ELF-1 (cell line): ENCODE measurements at regions not wholly inside any gene's neighbourhood (a gene's known extent, or its start where the extent isn't known, plus 50 kb on each side); places are given as distances from the start of the nearest gene placed in this dataset.
A peak's percentile ranks its signal among the peaks of the same experiment; 100 is the strongest.

ENCODE experiments used
- DNase-seq: peaks from one replicate; pipeline ENCODE4 v3.0.0-alpha.2; 2016; ENCODE audit warnings: low read depth, low spot score

GRCh38 chr9:79255651-79256260 lies 316.0 kb upstream of the TLE4 start:
- no peak for DNase-seq

GRCh38 chr9:79256691-79257213 lies 315.0 kb upstream of the TLE4 start:
- peak; percentile 67 for DNase-seq

DNA sequence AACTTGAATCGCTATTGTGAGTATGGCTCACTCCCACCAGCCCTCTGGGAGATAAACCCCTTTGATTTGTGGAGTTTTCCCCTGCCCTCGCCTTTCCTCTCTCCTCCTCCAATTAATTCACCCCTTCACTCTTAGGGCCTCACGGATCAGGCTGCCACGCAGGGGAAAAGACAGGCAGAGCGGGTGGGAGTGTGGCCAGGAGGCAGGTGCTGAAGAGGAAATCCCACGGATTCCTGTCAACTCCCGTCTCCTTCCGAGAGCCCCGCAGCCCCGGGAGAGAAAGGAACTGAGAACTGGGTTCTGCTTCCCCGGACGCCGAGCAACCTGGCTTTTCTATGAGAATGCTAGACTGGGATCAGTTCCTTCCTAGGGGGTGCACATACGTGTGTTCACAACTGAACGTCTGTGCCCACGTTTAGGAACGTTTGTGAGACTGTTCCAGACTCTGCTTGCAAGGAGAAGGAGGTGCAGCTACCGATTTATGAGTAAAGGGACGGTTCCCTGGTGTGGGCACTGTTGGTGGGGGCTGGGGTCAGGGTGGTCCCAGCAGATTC lies 314.5 kb upstream of the TLE4 start:
- peak; percentile 39 for DNase-seq

DNA sequence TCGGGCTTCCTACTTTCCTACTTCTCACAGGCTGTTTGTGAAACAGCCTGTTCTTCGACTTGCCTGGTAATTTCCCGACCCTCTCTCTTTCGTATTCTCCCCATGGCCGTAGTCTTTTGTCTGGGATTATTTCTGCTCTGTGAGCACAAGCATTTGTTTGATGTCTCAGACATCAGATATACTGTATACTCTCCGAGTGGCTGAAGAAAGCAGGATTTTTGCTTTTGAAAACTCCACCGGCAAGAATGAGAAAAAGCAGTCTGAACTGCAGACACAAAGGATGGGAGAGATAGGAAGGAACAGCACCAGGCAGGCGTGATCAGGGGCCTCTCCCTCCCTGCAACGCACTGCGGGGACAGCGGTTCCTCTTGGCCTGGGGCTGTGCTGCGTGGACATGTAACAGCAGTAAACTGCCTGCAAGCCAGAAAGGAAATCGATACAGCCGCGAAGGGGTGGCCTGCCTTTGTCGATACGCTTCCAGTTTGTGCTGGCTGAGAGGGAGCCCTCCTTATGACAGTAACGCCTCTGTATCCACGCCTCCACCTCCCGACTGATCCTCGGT lies 313.9 kb upstream of the TLE4 start:
- DNase-seq, result peak; percentile 70

GRCh38 chr9:79259858-79260257 lies 311.9 kb upstream of the TLE4 start:
- DNase-seq, result no peak

DNA sequence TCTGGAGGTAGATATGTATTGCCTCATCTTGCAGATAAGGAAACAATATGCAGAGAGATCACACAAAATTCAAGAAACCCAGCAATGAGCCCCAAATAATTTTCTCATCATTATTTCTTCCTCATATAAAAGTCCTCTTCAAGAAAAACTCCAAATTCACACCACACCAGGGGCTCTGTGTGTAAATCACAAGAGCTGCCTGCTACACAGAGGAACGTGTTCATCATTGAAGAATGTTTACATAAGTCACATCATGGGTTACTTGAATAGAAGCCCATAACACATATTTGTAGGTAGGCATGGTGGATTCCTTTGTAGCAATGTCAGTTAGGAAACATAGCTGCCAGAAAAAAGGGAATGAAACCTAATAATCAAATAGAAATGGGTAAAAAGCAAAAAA lies 308.1 kb upstream of the TLE4 start:
- DNase-seq, result no peak

DNA sequence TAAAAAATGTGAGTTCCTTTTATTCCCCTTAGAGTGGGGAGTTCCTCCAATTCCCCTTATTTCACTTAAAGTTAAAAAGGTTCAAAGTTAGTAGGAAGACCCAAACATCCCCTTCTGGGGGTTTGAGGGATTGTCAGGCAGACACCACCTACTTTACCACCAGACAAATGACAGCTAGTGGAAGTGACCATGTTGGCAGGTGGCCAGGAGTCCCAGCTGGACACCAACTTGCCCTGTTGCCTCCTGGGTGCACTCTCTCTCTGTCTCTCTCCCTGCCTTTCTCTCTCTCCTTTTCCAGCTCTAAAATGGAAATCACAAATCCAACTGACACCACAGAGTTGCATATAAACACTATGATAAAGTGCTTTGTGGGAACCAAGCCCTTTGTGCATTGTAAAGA lies 307.7 kb upstream of the TLE4 start:
- no peak for DNase-seq

DNA sequence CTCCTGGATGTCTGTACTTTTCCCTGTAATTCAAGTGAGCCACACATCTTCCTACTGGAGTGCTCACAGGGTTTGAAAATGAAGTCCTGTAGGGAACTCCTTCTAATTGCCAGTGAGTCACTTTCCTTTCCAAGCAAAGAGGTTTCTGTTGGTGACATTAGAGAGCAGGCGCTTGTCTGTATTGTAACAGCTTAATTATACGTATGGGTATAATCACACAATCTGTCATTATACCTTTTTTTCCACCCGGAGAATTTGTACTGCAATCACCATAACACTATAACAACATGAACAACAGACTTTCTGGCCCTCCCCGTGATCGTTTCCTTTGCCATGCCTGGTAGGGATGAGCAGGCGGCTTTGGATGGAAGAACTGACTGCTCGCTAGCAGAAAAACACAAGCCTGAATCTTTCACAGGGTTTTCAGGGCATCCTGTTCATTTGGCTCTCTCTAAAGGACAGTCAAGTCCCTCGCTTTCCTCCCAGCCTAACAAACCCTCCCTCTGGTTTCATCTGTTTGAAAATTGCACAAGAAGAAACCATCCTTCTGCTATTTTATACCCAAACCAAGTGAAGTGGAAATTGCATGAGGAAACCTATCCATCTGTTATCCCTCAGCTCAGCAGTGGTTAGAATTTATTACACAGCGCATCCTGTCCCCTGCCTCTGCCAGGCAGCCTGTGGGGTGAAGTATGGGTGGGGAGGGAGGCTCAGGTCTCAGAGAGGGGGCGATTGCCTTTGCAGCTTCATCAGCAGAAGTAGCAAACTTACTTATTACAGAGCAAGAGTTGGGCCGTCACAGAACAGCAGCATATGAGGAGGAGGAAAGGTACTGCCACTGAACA lies 307.0 kb upstream of the TLE4 start:
- no peak for DNase-seq

DNA sequence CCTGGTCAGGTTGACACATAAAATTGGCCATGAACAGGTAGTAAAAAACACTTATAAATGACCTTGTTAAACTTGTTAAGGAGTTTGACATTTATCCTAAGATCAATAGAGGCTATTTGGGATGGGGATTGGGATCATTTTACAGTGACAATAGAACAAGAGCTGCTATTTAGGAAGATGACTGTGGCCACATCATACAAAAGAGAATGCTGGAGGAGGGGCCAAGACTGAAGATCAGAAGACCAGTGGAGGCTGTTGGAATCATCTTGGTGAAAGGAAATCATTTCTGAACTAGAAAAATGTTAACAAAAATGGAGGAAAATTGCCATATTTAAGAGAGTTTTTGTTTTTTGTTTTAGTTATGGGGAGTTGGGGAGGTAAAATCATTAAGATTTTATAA lies 304.8 kb upstream of the TLE4 start:
- no peak for DNase-seq

- DNase-seq, result no peak
Measured at GRCh38 chr9:79268806-79269205, 303.0 kb upstream of the TLE4 start.

DNA sequence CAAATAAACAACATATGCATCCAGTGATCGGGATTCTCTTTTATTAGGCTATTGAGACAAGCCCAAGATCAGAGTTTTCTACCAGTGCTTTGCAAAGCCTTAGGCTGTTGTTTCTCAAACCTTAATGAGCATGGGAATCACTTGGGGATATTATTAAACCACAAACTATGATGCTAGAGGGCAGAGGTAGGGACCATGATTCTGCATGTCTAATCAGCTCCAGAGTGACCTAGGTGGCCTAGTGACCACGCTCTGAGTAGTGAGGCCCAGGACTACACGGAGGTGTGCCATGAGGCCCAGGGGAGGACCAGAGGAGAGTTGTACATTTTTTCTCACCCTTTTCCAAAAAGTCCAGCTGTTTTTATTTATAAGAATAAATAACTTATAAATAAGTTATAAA lies 298.5 kb upstream of the TLE4 start:
- no peak for DNase-seq

GRCh38 chr9:79279356-79279755 lies 292.4 kb upstream of the TLE4 start:
- DNase-seq, result no peak

- no peak for DNase-seq
Measured at GRCh38 chr9:79280691-79281090, 291.1 kb upstream of the TLE4 start.

DNA sequence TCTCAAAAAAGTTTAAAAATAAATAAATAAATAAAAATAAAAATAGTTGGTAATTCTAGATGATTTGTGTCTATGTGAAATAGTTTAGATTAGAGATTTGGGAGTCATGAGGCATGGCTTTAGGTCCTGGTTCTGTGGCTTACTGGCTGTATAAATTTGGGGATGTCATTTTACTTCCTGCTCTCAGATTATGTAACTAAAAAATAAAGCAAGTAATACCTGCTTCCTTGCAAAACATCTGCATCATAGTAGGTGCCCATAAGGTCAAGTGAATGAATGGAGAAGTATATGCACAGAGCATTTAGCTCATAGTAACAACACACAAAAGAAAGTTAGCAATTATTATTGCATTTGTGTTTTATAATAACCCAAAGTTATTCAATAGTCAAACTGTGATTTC lies 287.7 kb upstream of the TLE4 start:
- DNase-seq, result no peak

GRCh38 chr9:79286992-79287707 lies 284.6 kb upstream of the TLE4 start:
- no peak for DNase-seq

- DNase-seq, result no peak
Measured at GRCh38 chr9:79287708-79288290, 284.0 kb upstream of the TLE4 start.

DNA sequence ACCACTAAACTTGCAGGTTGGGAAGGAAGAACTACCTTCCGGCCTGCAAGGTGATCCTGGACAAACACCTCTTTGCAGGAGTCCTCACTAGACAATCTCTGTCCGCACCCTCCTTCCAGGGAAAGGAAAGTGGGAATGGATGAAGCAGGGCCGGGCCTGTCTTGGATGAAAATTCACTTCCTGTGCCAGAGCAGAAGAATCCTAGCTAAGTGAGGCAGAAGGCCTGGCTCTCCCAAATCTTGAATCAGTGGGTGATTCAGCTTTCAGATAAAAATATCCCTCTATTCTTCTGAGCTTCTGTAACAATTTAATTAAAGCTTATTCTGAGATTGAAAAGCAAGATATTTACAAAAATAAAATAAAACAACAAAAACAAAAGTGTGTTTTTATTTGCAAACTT lies 281.9 kb upstream of the TLE4 start:
- no peak for DNase-seq

GRCh38 chr9:79292731-79293280 lies 279.0 kb upstream of the TLE4 start:
- no peak for DNase-seq

- DNase-seq, result no peak
Measured at GRCh38 chr9:79300068-79300467, 271.7 kb upstream of the TLE4 start.

GRCh38 chr9:79301085-79301484 lies 270.7 kb upstream of the TLE4 start:
- DNase-seq, result no peak
